HG03442 (cell line): ENCODE measurements at regions not wholly inside any gene's neighbourhood (a gene's known extent, or its start where the extent isn't known, plus 50 kb on each side); places are given as distances from the start of the nearest gene placed in this dataset.

Experiments
- ATAC-seq: cut with Tn5 transposase; IDR thresholded peaks from one replicate; pipeline ENCODE4 v1.9.1; 2021; ENCODE audit warnings: mild to moderate bottlenecking, moderate library complexity; ENCODE audit not compliant: unreplicated experiment

- ATAC-seq, result no peak
These were observed 52.8 kb upstream of the FBXL7 start for GRCh38 chr5:15447209-15447608.

- ATAC-seq, result no peak
These were observed 53.4 kb upstream of the FBXL7 start for GRCh38 chr5:15446552-15446951.

- ATAC-seq, result no peak
These were observed 57.8 kb upstream of the FBXL7 start for GRCh38 chr5:15442193-15442570.

GRCh38 chr5:15441433-15442192, 58.4 kb upstream of the FBXL7 start:
- ATAC-seq, result no peak

- ATAC-seq, result no peak
These were observed 59.5 kb upstream of the FBXL7 start for GRCh38 chr5:15440434-15440833.

- ATAC-seq, result no peak
These were observed 60.2 kb upstream of the FBXL7 start for GRCh38 chr5:15439801-15440200.

- ATAC-seq, result no peak
These were observed 66.3 kb upstream of the FBXL7 start for GRCh38 chr5:15433709-15434108.

GRCh38 chr5:15431923-15432322, 68.1 kb upstream of the FBXL7 start:
- ATAC-seq, result no peak

- ATAC-seq, result no peak
These were observed 74.2 kb upstream of the FBXL7 start for GRCh38 chr5:15425766-15426165.

- no peak for ATAC-seq
These were observed 75.2 kb upstream of the FBXL7 start for GRCh38 chr5:15424769-15425168.

GRCh38 chr5:15421921-15422412, 78.0 kb upstream of the FBXL7 start:
- no peak for ATAC-seq

GRCh38 chr5:15421381-15421780, 78.6 kb upstream of the FBXL7 start:
- no peak for ATAC-seq

- no peak for ATAC-seq
These were observed 79.8 kb upstream of the FBXL7 start for GRCh38 chr5:15420201-15420600.

GRCh38 chr5:15417156-15417555, 82.8 kb upstream of the FBXL7 start:
- no peak for ATAC-seq

- ATAC-seq, result no peak
These were observed 93.5 kb upstream of the FBXL7 start for GRCh38 chr5:15406478-15406877.

GRCh38 chr5:15393146-15393545, 106.8 kb upstream of the FBXL7 start:
- no peak for ATAC-seq

- ATAC-seq, result no peak
These were observed 108.1 kb upstream of the FBXL7 start for GRCh38 chr5:15391704-15392397.

GRCh38 chr5:15388866-15389265, 111.1 kb upstream of the FBXL7 start:
- no peak for ATAC-seq

GRCh38 chr5:15387931-15388524, 112.0 kb upstream of the FBXL7 start:
- no peak for ATAC-seq

GRCh38 chr5:15386122-15386521, 113.9 kb upstream of the FBXL7 start:
- no peak for ATAC-seq

GRCh38 chr5:15385553-15385952, 114.4 kb upstream of the FBXL7 start:
- ATAC-seq, result no peak

GRCh38 chr5:15385037-15385436, 114.9 kb upstream of the FBXL7 start:
- no peak for ATAC-seq
